ENCODE measurements at regions not wholly inside any gene's neighbourhood (a gene's known extent, or its start where the extent isn't known, plus 50 kb on each side); places are given as distances from the start of the nearest gene placed in this dataset.

- TF ChIP-seq, protein P1, sequence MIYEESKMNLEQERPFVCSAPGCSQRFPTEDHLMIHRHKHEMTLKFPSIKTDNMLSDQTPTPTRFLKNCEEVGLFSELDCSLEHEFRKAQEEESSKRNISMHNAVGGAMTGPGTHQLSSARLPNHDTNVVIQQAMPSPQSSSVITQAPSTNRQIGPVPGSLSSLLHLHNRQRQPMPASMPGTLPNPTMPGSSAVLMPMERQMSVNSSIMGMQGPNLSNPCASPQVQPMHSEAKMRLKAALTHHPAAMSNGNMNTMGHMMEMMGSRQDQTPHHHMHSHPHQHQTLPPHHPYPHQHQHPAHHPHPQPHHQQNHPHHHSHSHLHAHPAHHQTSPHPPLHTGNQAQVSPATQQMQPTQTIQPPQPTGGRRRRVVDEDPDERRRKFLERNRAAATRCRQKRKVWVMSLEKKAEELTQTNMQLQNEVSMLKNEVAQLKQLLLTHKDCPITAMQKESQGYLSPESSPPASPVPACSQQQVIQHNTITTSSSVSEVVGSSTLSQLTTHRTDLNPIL (CRISPR knock-in tag; IDR thresholded peaks at IDR 0.05; ENCODE audit: low read depth): no peak
- TF ChIP-seq SNAI2 (CRISPR knock-in tag; IDR thresholded peaks at IDR 0.05) (no peak), ZC3H10 (CRISPR knock-in tag; IDR thresholded peaks at IDR 0.05) (no peak), ZNF8 (CRISPR knock-in tag; IDR thresholded peaks at IDR 0.05) (no peak), ARNTL (CRISPR knock-in tag; IDR thresholded peaks at IDR 0.05; ENCODE audit: borderline replicate concordance, low read depth) (no peak), ZFP3 (CRISPR knock-in tag; IDR thresholded peaks at IDR 0.05) (no peak), TCF4 (CRISPR knock-in tag; IDR thresholded peaks at IDR 0.05; ENCODE audit: borderline replicate concordance) (no peak), OSR1 (CRISPR knock-in tag; IDR thresholded peaks at IDR 0.05) (no peak), ZFP30 (CRISPR knock-in tag; IDR thresholded peaks at IDR 0.05) (no peak), ESRRG (CRISPR knock-in tag; IDR thresholded peaks at IDR 0.05) (no peak), CSDC2 (CRISPR knock-in tag; IDR thresholded peaks at IDR 0.05) (no peak), RARB (CRISPR knock-in tag; IDR thresholded peaks at IDR 0.05) (no peak), BACH2 (CRISPR knock-in tag; IDR thresholded peaks at IDR 0.05; ENCODE audit: borderline replicate concordance) (no peak), GLIS3 (CRISPR knock-in tag; IDR thresholded peaks at IDR 0.05) (no peak), TSHZ2 (CRISPR knock-in tag; IDR thresholded peaks at IDR 0.05) (no peak)
- TF ChIP-seq, protein P2, sequence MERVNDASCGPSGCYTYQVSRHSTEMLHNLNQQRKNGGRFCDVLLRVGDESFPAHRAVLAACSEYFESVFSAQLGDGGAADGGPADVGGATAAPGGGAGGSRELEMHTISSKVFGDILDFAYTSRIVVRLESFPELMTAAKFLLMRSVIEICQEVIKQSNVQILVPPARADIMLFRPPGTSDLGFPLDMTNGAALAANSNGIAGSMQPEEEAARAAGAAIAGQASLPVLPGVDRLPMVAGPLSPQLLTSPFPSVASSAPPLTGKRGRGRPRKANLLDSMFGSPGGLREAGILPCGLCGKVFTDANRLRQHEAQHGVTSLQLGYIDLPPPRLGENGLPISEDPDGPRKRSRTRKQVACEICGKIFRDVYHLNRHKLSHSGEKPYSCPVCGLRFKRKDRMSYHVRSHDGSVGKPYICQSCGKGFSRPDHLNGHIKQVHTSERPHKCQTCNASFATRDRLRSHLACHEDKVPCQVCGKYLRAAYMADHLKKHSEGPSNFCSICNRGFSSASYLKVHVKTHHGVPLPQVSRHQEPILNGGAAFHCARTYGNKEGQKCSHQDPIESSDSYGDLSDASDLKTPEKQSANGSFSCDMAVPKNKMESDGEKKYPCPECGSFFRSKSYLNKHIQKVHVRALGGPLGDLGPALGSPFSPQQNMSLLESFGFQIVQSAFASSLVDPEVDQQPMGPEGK (CRISPR knock-in tag; IDR thresholded peaks at IDR 0.05; ENCODE audit: borderline replicate concordance): no peak
- TF ChIP-seq, protein P3, sequence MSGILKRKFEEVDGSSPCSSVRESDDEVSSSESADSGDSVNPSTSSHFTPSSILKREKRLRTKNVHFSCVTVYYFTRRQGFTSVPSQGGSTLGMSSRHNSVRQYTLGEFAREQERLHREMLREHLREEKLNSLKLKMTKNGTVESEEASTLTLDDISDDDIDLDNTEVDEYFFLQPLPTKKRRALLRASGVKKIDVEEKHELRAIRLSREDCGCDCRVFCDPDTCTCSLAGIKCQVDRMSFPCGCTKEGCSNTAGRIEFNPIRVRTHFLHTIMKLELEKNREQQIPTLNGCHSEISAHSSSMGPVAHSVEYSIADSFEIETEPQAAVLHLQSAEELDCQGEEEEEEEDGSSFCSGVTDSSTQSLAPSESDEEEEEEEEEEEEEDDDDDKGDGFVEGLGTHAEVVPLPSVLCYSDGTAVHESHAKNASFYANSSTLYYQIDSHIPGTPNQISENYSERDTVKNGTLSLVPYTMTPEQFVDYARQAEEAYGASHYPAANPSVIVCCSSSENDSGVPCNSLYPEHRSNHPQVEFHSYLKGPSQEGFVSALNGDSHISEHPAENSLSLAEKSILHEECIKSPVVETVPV (CRISPR knock-in tag; IDR thresholded peaks at IDR 0.05): no peak
- no peak for ATAC-seq
Observed at GRCh38 chr9:8160787-8161186, 361.2 kb upstream of the DMAC1 start.

DNA sequence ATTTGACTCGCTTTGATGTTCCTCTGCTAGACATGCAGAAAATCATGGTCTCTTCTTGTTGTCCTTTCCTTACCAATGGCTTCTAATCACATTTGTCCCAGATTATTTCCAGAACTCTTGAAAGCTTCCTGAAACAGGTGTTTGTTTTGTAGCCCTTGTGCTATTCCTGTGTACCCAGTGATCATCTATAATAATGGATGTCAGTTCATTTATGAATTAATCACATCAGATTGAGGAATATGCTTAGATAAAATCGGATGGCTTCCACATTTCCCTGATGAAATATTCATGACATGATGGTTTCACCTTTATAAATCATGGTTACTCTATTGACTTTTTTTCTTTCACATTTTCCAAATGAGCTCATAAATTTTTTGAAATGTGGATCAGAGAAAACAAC is 359.0 kb upstream of the DMAC1 start:
- no peak for ATAC-seq
- no peak for TF ChIP-seq BACH2 (CRISPR knock-in tag; IDR thresholded peaks at IDR 0.05; ENCODE audit: borderline replicate concordance)
- TF ChIP-seq ZFP3 (CRISPR knock-in tag; IDR thresholded peaks at IDR 0.05): no peak
- TF ChIP-seq, protein P3 (CRISPR knock-in tag; IDR thresholded peaks at IDR 0.05): no peak
- TF ChIP-seq ZFP30 (CRISPR knock-in tag; IDR thresholded peaks at IDR 0.05): no peak
- TF ChIP-seq OSR1 (CRISPR knock-in tag; IDR thresholded peaks at IDR 0.05): no peak
- no peak for TF ChIP-seq ZNF70 (CRISPR knock-in tag; IDR thresholded peaks at IDR 0.05)
- TF ChIP-seq POU6F1 (CRISPR knock-in tag; IDR thresholded peaks at IDR 0.05; ENCODE audit: borderline replicate concordance, low read depth): no peak
- no peak for TF ChIP-seq GLIS3 (CRISPR knock-in tag; IDR thresholded peaks at IDR 0.05)
- no peak for TF ChIP-seq ARNTL (CRISPR knock-in tag; IDR thresholded peaks at IDR 0.05; ENCODE audit: borderline replicate concordance, low read depth)
- TF ChIP-seq RARB (CRISPR knock-in tag; IDR thresholded peaks at IDR 0.05): no peak
- no peak for TF ChIP-seq ZNF565 (CRISPR knock-in tag; conservative IDR thresholded peaks at IDR 0.05; ENCODE audit: low read depth)
- TF ChIP-seq, protein P2 (CRISPR knock-in tag; IDR thresholded peaks at IDR 0.05; ENCODE audit: borderline replicate concordance): no peak
- no peak for TF ChIP-seq TCF4 (CRISPR knock-in tag; IDR thresholded peaks at IDR 0.05; ENCODE audit: borderline replicate concordance)
- no peak for TF ChIP-seq TSHZ2 (CRISPR knock-in tag; IDR thresholded peaks at IDR 0.05)
- no peak for TF ChIP-seq ESRRG (CRISPR knock-in tag; IDR thresholded peaks at IDR 0.05)
- TF ChIP-seq, protein P1 (CRISPR knock-in tag; IDR thresholded peaks at IDR 0.05; ENCODE audit: low read depth): no peak
- no peak for TF ChIP-seq ISL1 (CRISPR knock-in tag; IDR thresholded peaks at IDR 0.05)

Data from SK-N-SH treated with all-trans-retinoic acid at 6 μM for 48 hours (cell line).